GM23338 (cell line): ENCODE measurements at regions not wholly inside any gene's neighbourhood (a gene's known extent, or its start where the extent isn't known, plus 50 kb on each side); places are given as distances from the start of the nearest gene placed in this dataset.
A peak's percentile ranks its signal among the peaks of the same experiment; 100 is the strongest.
"Not testable (repeated sequence)": the region's sequence is repeated elsewhere in the genome, so short reads cannot be mapped to it uniquely, and the experiment has no call there.

Experiments used
- ATAC-seq: fragments of 200-7000 bp; cut with Tn5 transposase; 3 replicates; pipeline ENCODE4 v1.9.1; 2020
- DNase-seq: peaks from one replicate; pipeline ENCODE4 v3.0.0-alpha.2; 2015; ENCODE audit warnings: low spot score
- H2AFZ ChIP-seq: fragments of 200-600 bp; sonication (generic); 2 replicates; pipeline ENCODE4 v1.8.0; 2016; ENCODE audit warnings: antibody characterized with exemption, mild to moderate bottlenecking, moderate library complexity
- H3F3A ChIP-seq: fragments of 200-600 bp; sonication (generic); replicated peaks from 2 replicates; pipeline ENCODE4 v1.8.0; 2017; ENCODE audit warnings: antibody characterized with exemption, mixed run types, low read depth
- H3K27ac ChIP-seq: fragments of 200-600 bp; sonication (generic); 2 replicates; pipeline ENCODE4 v1.6.1; 2016; ENCODE audit warnings: low read depth
- H3K27me3 ChIP-seq: fragments of 200-600 bp; sonication (generic); 2 replicates; pipeline ENCODE4 v1.8.0; 2016; ENCODE audit warnings: mild to moderate bottlenecking, mixed run types, moderate library complexity; ENCODE audit not compliant: insufficient read depth
- H3K36me3 ChIP-seq: fragments of 200-600 bp; sonication (generic); 2 replicates; pipeline ENCODE4 v1.8.0; 2016; ENCODE audit warnings: mild to moderate bottlenecking; ENCODE audit not compliant: insufficient read depth
- H3K4me1 ChIP-seq: fragments of 200-600 bp; sonication (generic); 2 replicates; pipeline ENCODE4 v1.8.0; 2016; ENCODE audit warnings: mild to moderate bottlenecking, moderate library complexity; ENCODE audit not compliant: insufficient read depth
- H3K4me2 ChIP-seq: fragments of 200-600 bp; sonication (generic); 2 replicates; pipeline ENCODE4 v1.7.1; 2017; ENCODE audit warnings: mixed run types
- H3K4me3 ChIP-seq: fragments of 200-600 bp; sonication (generic); 2 replicates; pipeline ENCODE4 v1.6.1; 2016; ENCODE audit warnings: mixed run types
- H3K79me2 ChIP-seq: fragments of 200-600 bp; sonication (generic); replicated peaks from 2 replicates; pipeline ENCODE4 v1.8.0; 2017; ENCODE audit warnings: mild to moderate bottlenecking; ENCODE audit not compliant: insufficient read depth
- H3K9me2 ChIP-seq: fragments of 200-600 bp; sonication (generic); 2 replicates; pipeline ENCODE4 v1.8.0; 2017; ENCODE audit not compliant: insufficient read depth
- H4K20me1 ChIP-seq: fragments of 200-600 bp; sonication (generic); replicated peaks from 2 replicates; pipeline ENCODE4 v1.8.0; 2017; ENCODE audit warnings: mild to moderate bottlenecking; ENCODE audit not compliant: insufficient read depth
- H3K27ac Mint-ChIP-seq: 2 replicates; pipeline ENCODE4 v1.8.0; 2020; ENCODE audit warnings: inconsistent platforms, mild to moderate bottlenecking, moderate library complexity, mixed read lengths
- H3K27me3 Mint-ChIP-seq: 3 replicates; pipeline ENCODE4 v1.8.0; 2022; ENCODE audit warnings: low read depth, mild to moderate bottlenecking, moderate library complexity, mixed read lengths, inconsistent platforms; ENCODE audit not compliant: insufficient read depth, poor library complexity
- H3K36me3 Mint-ChIP-seq: 3 replicates; pipeline ENCODE4 v1.8.0; 2021; ENCODE audit warnings: low read depth, mild to moderate bottlenecking, inconsistent platforms, moderate library complexity, mixed read lengths
- H3K4me1 Mint-ChIP-seq: 3 replicates; pipeline ENCODE4 v1.8.0; 2020; ENCODE audit warnings: mild to moderate bottlenecking, inconsistent platforms, mixed read lengths
- H3K4me3 Mint-ChIP-seq: 3 replicates; pipeline ENCODE4 v1.8.0; 2021; ENCODE audit warnings: moderate library complexity, mild to moderate bottlenecking, inconsistent platforms, mixed read lengths
- H3K9me3 Mint-ChIP-seq: 3 replicates; pipeline ENCODE4 v1.8.0; 2020; ENCODE audit warnings: moderate library complexity, mild to moderate bottlenecking, inconsistent platforms, mixed read lengths
- CREB1 ChIP-seq: fragments of 250-450 bp; sonication (Bioruptor Pico); IDR thresholded peaks from 2 replicates; pipeline ENCODE4 v1.5.0; 2020; ENCODE audit warnings: low read depth, mild to moderate bottlenecking, moderate library complexity
- EZH2 ChIP-seq: fragments of 200-600 bp; sonication (generic); IDR thresholded peaks from one replicate; pipeline ENCODE4 v1.8.0; 2017; ENCODE audit warnings: antibody characterized with exemption, mild to moderate bottlenecking, low read depth; ENCODE audit not compliant: unreplicated experiment
- JUNB ChIP-seq: IDR thresholded peaks from one replicate; pipeline ENCODE4 v1.6.1; 2016; ENCODE audit warnings: antibody characterized with exemption; ENCODE audit not compliant: unreplicated experiment
- STAT1 ChIP-seq: IDR thresholded peaks from one replicate; pipeline ENCODE4 v1.6.1; 2016; ENCODE audit warnings: antibody characterized with exemption; ENCODE audit not compliant: unreplicated experiment
- ZNF331 ChIP-seq: fragments of 250-450 bp; sonication (Bioruptor Pico); IDR thresholded peaks from 2 replicates; pipeline ENCODE4 v1.5.0; 2020; ENCODE audit warnings: low read depth, mild to moderate bottlenecking, moderate library complexity
- TF ChIP-seq, protein P1 (sequence below): IDR thresholded peaks from one replicate; pipeline ENCODE4 v1.6.1; 2018; ENCODE audit warnings: antibody characterized with exemption; ENCODE audit not compliant: unreplicated experiment
- TF ChIP-seq, protein P2 (sequence below), 2 experiments: fragments of 200-600 bp in 1 of 2; sonication (generic) in 1 of 2; conservative IDR thresholded peaks; 2 replicates each; pipeline versions ENCODE4 v1.5.1 to v1.6.1; 2016 to 2017; ENCODE audit warnings: antibody characterized with exemption in 2 of 2, low read depth in 2 of 2, mild to moderate bottlenecking in 2 of 2, moderate library complexity in 1 of 2
- TF ChIP-seq, protein P3 (sequence below): IDR thresholded peaks from 2 replicates; pipeline ENCODE4 v1.6.1; 2016; ENCODE audit warnings: antibody characterized with exemption

DNA sequence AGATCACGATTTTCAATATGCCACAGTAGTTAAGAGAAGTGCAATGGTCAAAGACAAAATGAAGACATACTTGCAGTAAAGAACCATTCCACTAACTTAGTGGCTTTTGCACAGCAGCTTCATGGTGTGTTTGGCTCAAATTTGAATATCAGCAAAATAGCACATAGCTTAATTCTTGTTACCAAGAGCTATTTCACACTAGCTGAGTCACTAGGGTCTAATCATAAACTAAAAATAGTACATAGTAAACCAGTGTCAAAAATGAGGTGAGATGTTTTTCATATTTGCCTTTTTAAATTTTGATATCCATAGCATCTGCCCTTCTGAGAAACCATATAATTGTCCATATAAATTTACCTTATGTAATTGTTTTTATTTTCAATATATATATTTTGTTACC, 325.0 kb upstream of the LUZP2 start:
- H4K20me1 ChIP-seq, result no peaks in the 10 kb centered on the region
- H3K27ac ChIP-seq, result no peak overlapping the region
- no peaks in the 10 kb centered on the region for H3K9me2 ChIP-seq
- H3K27ac Mint-ChIP-seq, result no peak overlapping the region
- no peaks in the 10 kb centered on the region for H3K9me3 Mint-ChIP-seq
- ATAC-seq, result no peak
- no peak for DNase-seq
- no peak overlapping the region for H3K4me3 ChIP-seq
- no peak for TF ChIP-seq STAT1
- H3K79me2 ChIP-seq, result no peaks in the 10 kb centered on the region
- H3F3A ChIP-seq, result no peaks in the 10 kb centered on the region
- no peaks in the 10 kb centered on the region for H3K36me3 ChIP-seq
- H3K4me2 ChIP-seq, result no peak overlapping the region
- no peak overlapping the region for H3K4me3 Mint-ChIP-seq
- H2AFZ ChIP-seq, result no peak overlapping the region
- no peaks in the 10 kb centered on the region for H3K4me1 Mint-ChIP-seq
- H3K36me3 Mint-ChIP-seq, result no peaks in the 10 kb centered on the region
- H3K4me1 ChIP-seq, result no peaks in the 10 kb centered on the region
- H3K27me3 Mint-ChIP-seq, result no peaks in the 10 kb centered on the region
- no peaks in the 10 kb centered on the region for H3K27me3 ChIP-seq

DNA sequence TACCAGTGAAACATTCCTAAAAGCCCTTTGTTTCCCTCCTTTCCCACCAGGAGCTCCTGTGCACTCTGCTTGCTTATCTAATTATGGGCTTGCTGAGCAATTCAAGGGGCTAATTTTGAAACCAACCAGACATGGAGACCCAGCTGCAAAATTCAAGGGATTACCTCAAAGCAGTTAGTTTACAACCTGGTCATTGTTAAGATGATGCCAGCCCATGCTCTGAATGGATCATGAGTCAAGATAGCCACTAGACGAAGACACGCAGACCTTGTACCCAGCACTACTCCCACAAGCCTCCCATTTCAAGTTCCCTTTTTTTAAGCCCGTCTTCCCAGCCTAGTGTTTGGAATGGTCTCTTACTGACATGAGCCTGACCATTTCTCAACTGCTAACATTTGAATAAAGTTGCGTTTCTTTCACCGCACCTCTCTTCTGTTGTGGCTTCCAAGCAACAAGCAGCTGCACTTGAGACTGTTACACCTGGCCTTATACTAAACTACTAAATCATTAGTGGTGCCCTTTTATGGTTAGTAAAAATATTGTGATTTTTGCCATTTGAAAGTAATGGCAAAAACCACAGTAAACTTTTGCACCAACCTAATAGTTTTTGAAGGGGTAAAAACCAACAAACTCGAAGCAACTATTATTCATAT, 315.3 kb upstream of the LUZP2 start:
- Histone ChIP-seq H4K20me1 (no peaks in the 10 kb centered on the region), H3K4me1 (no peaks in the 10 kb centered on the region), H3K9me2 (no peaks in the 10 kb centered on the region), H3F3A (no peaks in the 10 kb centered on the region), H3K27ac (no peak overlapping the region), H3K4me3 (no peak overlapping the region), H3K27me3 (no peaks in the 10 kb centered on the region), H3K4me2 (no peak overlapping the region), H3K79me2 (no peaks in the 10 kb centered on the region), H3K36me3 (no peaks in the 10 kb centered on the region), H2AFZ (peak overlapping the region; percentile 76; the same call in 1 of the 2 replicates)
- Mint-ChIP-seq H3K36me3 (no peaks in the 10 kb centered on the region; the same call in 2 of the 3 replicates), H3K4me1 (no peaks in the 10 kb centered on the region), H3K27ac (no peak overlapping the region; the same call in 1 of the 2 replicates), H3K27me3 (no peaks in the 10 kb centered on the region), H3K9me3 (peaks cover 5% of the 10 kb centered on the region; the same call in 1 of the 3 replicates), H3K4me3 (no peak overlapping the region)
- no peak for DNase-seq
- ATAC-seq, result no peak
- no peak for TF ChIP-seq ZNF331

DNA sequence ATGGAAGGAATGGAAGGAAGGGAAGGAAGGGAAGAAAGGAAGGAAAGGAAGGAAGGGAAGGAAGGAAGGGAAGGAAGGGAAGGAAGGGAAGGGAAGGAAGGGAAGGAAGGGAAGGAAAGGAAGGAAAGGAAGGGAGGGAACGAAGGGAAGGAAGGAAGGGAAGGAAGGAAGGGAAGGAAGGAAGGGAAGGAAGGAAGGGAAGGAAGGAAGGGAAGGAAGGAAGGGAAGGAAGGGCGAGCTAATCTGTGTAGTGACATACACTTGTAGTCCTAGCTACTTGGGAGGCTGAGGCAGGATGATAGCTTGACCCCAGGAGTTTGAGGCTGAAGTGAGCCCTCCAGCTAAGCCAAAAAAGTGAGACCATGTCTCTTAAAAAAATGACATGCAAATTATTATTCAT, 311.3 kb upstream of the LUZP2 start:
- H3K27me3 ChIP-seq, H4K20me1 ChIP-seq, H3K4me2 ChIP-seq, H2AFZ ChIP-seq, H3K27ac Mint-ChIP-seq, H3K4me1 ChIP-seq, H3K9me2 ChIP-seq, H3K27me3 Mint-ChIP-seq, ATAC-seq, H3K4me3 Mint-ChIP-seq, H3K79me2 ChIP-seq, H3K4me1 Mint-ChIP-seq, DNase-seq, H3K27ac ChIP-seq, H3K4me3 ChIP-seq, H3K36me3 ChIP-seq, H3K36me3 Mint-ChIP-seq, H3F3A ChIP-seq: not testable (repeated sequence)
- H3K9me3 Mint-ChIP-seq, result peaks cover 17% of the 10 kb centered on the region

DNA sequence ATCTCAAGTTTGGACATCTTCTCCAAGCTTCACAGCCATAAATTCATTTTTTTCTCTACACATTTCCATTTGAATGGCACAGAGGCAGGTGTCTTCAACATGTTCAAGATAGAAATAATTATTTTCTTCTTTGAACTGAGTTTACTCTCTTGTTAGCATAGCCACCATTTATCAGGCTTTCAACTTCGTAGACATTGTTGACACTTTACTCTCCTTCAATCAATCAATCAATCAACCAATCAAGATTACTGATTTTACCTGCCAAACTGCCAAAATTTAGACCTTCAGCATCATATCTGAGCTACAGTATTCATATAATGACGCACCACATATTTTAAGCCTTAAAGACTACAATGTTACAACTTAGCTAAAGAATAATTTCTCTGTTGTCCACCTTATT, 300.1 kb upstream of the LUZP2 start:
- H3F3A ChIP-seq, result no peaks in the 10 kb centered on the region
- H3K27ac Mint-ChIP-seq, result no peak overlapping the region
- peaks cover 2% of the 10 kb centered on the region for H3K27me3 Mint-ChIP-seq
- H4K20me1 ChIP-seq, result no peaks in the 10 kb centered on the region
- no peak overlapping the region for H3K4me3 Mint-ChIP-seq
- ATAC-seq, result no peak
- H3K4me1 ChIP-seq, result no peaks in the 10 kb centered on the region
- no peak overlapping the region for H3K27ac ChIP-seq
- H3K9me3 Mint-ChIP-seq, result peaks cover 5% of the 10 kb centered on the region
- H3K4me2 ChIP-seq, result no peak overlapping the region
- H3K79me2 ChIP-seq, result no peaks in the 10 kb centered on the region
- H2AFZ ChIP-seq, result no peak overlapping the region
- H3K4me1 Mint-ChIP-seq, result no peaks in the 10 kb centered on the region
- no peaks in the 10 kb centered on the region for H3K36me3 ChIP-seq
- DNase-seq, result no peak
- H3K4me3 ChIP-seq, result no peak overlapping the region
- no peaks in the 10 kb centered on the region; the same call in 1 of the 2 replicates for H3K9me2 ChIP-seq
- H3K36me3 Mint-ChIP-seq, result peaks cover 2% of the 10 kb centered on the region; the same call in 2 of the 3 replicates
- H3K27me3 ChIP-seq, result no peaks in the 10 kb centered on the region
- TF ChIP-seq JUNB (no peak), EZH2 (no peak), ZNF331 (no peak), STAT1 (no peak), CREB1 (CRISPR knock-in tag) (no peak)
- TF ChIP-seq, protein P1, sequence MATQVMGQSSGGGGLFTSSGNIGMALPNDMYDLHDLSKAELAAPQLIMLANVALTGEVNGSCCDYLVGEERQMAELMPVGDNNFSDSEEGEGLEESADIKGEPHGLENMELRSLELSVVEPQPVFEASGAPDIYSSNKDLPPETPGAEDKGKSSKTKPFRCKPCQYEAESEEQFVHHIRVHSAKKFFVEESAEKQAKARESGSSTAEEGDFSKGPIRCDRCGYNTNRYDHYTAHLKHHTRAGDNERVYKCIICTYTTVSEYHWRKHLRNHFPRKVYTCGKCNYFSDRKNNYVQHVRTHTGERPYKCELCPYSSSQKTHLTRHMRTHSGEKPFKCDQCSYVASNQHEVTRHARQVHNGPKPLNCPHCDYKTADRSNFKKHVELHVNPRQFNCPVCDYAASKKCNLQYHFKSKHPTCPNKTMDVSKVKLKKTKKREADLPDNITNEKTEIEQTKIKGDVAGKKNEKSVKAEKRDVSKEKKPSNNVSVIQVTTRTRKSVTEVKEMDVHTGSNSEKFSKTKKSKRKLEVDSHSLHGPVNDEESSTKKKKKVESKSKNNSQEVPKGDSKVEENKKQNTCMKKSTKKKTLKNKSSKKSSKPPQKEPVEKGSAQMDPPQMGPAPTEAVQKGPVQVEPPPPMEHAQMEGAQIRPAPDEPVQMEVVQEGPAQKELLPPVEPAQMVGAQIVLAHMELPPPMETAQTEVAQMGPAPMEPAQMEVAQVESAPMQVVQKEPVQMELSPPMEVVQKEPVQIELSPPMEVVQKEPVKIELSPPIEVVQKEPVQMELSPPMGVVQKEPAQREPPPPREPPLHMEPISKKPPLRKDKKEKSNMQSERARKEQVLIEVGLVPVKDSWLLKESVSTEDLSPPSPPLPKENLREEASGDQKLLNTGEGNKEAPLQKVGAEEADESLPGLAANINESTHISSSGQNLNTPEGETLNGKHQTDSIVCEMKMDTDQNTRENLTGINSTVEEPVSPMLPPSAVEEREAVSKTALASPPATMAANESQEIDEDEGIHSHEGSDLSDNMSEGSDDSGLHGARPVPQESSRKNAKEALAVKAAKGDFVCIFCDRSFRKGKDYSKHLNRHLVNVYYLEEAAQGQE, result no peak
- TF ChIP-seq, protein P2, sequence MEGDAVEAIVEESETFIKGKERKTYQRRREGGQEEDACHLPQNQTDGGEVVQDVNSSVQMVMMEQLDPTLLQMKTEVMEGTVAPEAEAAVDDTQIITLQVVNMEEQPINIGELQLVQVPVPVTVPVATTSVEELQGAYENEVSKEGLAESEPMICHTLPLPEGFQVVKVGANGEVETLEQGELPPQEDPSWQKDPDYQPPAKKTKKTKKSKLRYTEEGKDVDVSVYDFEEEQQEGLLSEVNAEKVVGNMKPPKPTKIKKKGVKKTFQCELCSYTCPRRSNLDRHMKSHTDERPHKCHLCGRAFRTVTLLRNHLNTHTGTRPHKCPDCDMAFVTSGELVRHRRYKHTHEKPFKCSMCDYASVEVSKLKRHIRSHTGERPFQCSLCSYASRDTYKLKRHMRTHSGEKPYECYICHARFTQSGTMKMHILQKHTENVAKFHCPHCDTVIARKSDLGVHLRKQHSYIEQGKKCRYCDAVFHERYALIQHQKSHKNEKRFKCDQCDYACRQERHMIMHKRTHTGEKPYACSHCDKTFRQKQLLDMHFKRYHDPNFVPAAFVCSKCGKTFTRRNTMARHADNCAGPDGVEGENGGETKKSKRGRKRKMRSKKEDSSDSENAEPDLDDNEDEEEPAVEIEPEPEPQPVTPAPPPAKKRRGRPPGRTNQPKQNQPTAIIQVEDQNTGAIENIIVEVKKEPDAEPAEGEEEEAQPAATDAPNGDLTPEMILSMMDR (conservative IDR thresholded peaks at IDR 0.05; ENCODE audit: low read depth in 2 of 2), result no peak
- TF ChIP-seq, protein P3, sequence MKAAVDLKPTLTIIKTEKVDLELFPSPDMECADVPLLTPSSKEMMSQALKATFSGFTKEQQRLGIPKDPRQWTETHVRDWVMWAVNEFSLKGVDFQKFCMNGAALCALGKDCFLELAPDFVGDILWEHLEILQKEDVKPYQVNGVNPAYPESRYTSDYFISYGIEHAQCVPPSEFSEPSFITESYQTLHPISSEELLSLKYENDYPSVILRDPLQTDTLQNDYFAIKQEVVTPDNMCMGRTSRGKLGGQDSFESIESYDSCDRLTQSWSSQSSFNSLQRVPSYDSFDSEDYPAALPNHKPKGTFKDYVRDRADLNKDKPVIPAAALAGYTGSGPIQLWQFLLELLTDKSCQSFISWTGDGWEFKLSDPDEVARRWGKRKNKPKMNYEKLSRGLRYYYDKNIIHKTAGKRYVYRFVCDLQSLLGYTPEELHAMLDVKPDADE, result no peak
